ENCODE measurements at regions not wholly inside any gene's neighbourhood (a gene's known extent, or its start where the extent isn't known, plus 50 kb on each side); places are given as distances from the start of the nearest gene placed in this dataset.

DNA sequence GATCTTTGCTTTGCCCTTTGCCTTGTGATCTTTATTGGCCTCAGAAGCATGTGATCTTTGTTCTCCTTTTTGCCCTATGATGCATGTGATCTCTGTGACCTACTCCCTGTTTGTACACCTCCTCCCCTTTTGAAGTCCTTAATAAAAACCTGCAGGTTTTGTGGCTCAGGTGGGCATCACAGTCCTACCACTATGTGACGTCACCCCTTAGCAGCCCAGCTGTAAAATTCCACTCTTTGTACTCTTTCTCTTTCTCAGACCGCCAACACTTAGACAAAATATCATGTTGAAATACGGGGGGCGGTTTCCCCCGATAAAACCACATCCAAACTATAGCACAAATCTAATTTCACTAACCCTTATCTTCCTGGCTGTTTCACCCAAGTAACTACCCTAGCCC, 76.7 kb upstream of the RAPGEF4 start:
- H3K4me1 ChIP-seq = no peaks in the 10 kb centered on the region
- TF ChIP-seq POLR2A (IDR thresholded peaks at IDR 0.05) = no peak
- TF ChIP-seq, protein P1, sequence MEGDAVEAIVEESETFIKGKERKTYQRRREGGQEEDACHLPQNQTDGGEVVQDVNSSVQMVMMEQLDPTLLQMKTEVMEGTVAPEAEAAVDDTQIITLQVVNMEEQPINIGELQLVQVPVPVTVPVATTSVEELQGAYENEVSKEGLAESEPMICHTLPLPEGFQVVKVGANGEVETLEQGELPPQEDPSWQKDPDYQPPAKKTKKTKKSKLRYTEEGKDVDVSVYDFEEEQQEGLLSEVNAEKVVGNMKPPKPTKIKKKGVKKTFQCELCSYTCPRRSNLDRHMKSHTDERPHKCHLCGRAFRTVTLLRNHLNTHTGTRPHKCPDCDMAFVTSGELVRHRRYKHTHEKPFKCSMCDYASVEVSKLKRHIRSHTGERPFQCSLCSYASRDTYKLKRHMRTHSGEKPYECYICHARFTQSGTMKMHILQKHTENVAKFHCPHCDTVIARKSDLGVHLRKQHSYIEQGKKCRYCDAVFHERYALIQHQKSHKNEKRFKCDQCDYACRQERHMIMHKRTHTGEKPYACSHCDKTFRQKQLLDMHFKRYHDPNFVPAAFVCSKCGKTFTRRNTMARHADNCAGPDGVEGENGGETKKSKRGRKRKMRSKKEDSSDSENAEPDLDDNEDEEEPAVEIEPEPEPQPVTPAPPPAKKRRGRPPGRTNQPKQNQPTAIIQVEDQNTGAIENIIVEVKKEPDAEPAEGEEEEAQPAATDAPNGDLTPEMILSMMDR (IDR thresholded peaks at IDR 0.05) = no peak
- H3K27ac ChIP-seq = no peak overlapping the region
- H3K9me3 ChIP-seq = no peaks in the 10 kb centered on the region
- no peaks in the 10 kb centered on the region for H3K36me3 ChIP-seq
- DNase-seq = no peak
- H3K4me3 ChIP-seq = no peak overlapping the region
- intact Hi-C loops (cut with DNase I; ENCODE audit: low total_unique reads) = no loop called here
- H3K27me3 ChIP-seq = no peaks in the 10 kb centered on the region

DNA sequence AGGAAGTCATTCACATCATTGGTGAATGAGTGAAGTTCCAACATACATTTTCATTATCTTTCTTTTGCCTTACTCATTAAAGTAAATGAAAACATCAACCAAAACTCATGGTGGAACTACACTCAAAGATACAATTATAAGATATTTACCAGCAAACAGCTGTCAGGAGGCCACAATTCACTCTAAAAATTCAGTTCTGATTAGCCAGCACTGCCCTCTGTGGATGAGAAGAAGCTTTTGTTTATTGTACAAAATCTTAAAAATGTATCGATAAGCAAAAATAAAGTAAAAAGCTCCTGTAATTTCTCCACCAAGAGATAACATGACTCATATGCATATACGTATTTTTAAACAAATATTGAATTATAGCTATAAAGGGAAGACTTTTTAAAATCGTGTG, 73.5 kb upstream of the RAPGEF4 start:
- Histone ChIP-seq H3K9me3 (no peaks in the 10 kb centered on the region), H3K4me3 (no peak overlapping the region), H3K4me1 (no peaks in the 10 kb centered on the region), H3K36me3 (no peaks in the 10 kb centered on the region), H3K27me3 (no peaks in the 10 kb centered on the region), H3K27ac (no peak overlapping the region)
- no peak for DNase-seq
- intact Hi-C loops (cut with DNase I; ENCODE audit: low total_unique reads) = no loop called here
- TF ChIP-seq POLR2A (IDR thresholded peaks at IDR 0.05) = no peak
- TF ChIP-seq, protein P1 (IDR thresholded peaks at IDR 0.05) = no peak

- Histone ChIP-seq H3K27me3 (no peaks in the 10 kb centered on the region), H3K27ac (no peak overlapping the region), H3K4me1 (no peaks in the 10 kb centered on the region), H3K36me3 (no peaks in the 10 kb centered on the region), H3K4me3 (no peak overlapping the region), H3K9me3 (no peaks in the 10 kb centered on the region)
- intact Hi-C loops (cut with DNase I; ENCODE audit: low total_unique reads) = no loop called here
- no peak for TF ChIP-seq POLR2A (IDR thresholded peaks at IDR 0.05)
- DNase-seq = no peak
These were observed 70.9 kb upstream of the RAPGEF4 start for GRCh38 chr2:172664766-172665165.

- TF ChIP-seq, protein P1 (IDR thresholded peaks at IDR 0.05) = no peak
- no peak for TF ChIP-seq POLR2A (IDR thresholded peaks at IDR 0.05)
- intact Hi-C loops (cut with DNase I; ENCODE audit: low total_unique reads) = no loop called here
These were observed 67.9 kb upstream of the RAPGEF4 start for GRCh38 chr2:172667581-172668325.

DNA sequence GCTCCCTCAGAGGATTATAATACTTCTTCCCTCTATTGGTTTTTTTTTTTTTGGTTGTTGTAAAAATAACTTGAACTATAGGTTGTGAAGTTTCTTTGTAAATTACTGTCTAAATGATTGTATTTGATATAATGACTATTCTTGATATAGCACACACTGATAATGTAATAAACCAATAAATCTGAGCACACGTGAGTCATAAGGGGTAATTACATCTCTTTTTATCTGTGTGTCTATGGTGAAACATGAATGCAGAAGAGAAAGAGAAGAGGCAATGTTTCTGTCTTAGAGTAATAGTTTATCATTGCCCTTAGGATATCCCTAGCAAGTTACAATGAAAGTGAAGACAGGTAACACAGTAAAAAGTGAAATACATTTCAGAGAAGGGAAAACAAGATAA, 64.1 kb upstream of the RAPGEF4 start:
- intact Hi-C loops (cut with DNase I; ENCODE audit: low total_unique reads) = no loop called here
- Histone ChIP-seq H3K36me3 (no peaks in the 10 kb centered on the region), H3K27ac (no peak overlapping the region), H3K27me3 (no peaks in the 10 kb centered on the region), H3K9me3 (no peaks in the 10 kb centered on the region), H3K4me1 (peaks cover 0 to 3% of the 10 kb centered on the region in 2 donors), H3K4me3 (no peak overlapping the region)
- no peak for DNase-seq
- TF ChIP-seq, protein P1 (IDR thresholded peaks at IDR 0.05) = no peak
- no peak for TF ChIP-seq POLR2A (IDR thresholded peaks at IDR 0.05)

More at GRCh38 chr2:172667581-172668325, 67.9 kb upstream of the RAPGEF4 start:
- Histone ChIP-seq H3K27me3 (no peaks in the 10 kb centered on the region), H3K36me3 (no peaks in the 10 kb centered on the region), H3K4me3 (no peak overlapping the region), H3K27ac (no peak overlapping the region), H3K4me1 (peaks cover 0 to 3% of the 10 kb centered on the region in 2 donors), H3K9me3 (no peaks in the 10 kb centered on the region)
- no peak for DNase-seq
